SH-SY5Y (cell line): ENCODE measurements at regions not wholly inside any gene's neighbourhood (a gene's known extent, or its start where the extent isn't known, plus 50 kb on each side); places are given as distances from the start of the nearest gene placed in this dataset.

Experiments used
- GATA2 ChIP-seq: IDR thresholded peaks from 2 replicates; pipeline ENCODE4 v1.6.1; 2011; ENCODE audit warnings: mild to moderate bottlenecking, low read depth, low read length
- GATA3 ChIP-seq: IDR thresholded peaks from 2 replicates; pipeline ENCODE4 v1.6.1; 2011; ENCODE audit warnings: low read depth, mild to moderate bottlenecking, low read length, moderate library complexity

- TF ChIP-seq GATA2 (no peak), GATA3 (no peak)
Observed at GRCh38 chr6:140427842-140428241, 1053.4 kb upstream of the CITED2 start.
